A172 (cell line): ENCODE measurements at regions not wholly inside any gene's neighbourhood (a gene's known extent, or its start where the extent isn't known, plus 50 kb on each side); places are given as distances from the start of the nearest gene placed in this dataset.

Experiments used
- DNase-seq: peaks from one replicate; pipeline ENCODE4 v3.0.0-alpha.2; 2015; ENCODE audit warnings: low spot score

DNA sequence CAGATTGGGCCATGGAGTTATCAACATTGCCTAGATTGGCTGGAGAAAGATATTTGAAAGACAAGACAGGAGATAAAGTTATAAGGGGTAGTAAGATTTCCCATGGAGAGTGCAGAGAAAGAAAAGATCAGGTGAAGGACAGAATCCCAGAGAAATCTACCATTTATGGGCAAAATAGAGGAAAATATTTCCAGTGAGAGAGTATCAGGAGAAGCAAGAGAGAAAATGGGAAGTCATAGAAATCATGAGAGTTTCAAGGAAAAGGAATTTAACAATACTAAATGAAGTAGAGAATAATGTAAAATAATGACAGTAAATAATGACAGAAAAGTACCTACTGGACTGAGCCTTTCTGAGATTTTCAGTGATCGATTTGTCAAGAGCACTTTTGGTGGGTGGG lies 447.6 kb upstream of the CHST9 start:
- DNase-seq, result no peak

DNA sequence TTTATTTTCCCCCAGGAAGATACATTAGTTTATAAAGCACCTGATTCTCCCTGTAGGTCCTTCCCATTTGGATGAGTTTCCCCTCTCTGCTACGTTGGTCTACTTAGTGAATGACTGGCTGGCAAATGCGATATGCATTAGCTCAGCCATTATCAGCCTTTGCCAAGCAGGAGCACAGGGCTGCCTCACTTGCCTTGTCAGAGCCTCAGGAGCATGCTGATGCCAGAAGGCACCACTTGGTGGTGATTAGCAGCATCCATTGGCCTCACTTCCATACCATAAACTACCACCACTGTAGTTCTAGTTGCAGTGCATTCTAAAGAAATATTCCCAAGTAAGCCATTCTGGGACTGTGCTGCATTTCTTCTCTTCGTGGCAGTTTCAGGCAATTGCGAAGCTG lies 442.8 kb upstream of the CHST9 start:
- DNase-seq, result no peak

DNA sequence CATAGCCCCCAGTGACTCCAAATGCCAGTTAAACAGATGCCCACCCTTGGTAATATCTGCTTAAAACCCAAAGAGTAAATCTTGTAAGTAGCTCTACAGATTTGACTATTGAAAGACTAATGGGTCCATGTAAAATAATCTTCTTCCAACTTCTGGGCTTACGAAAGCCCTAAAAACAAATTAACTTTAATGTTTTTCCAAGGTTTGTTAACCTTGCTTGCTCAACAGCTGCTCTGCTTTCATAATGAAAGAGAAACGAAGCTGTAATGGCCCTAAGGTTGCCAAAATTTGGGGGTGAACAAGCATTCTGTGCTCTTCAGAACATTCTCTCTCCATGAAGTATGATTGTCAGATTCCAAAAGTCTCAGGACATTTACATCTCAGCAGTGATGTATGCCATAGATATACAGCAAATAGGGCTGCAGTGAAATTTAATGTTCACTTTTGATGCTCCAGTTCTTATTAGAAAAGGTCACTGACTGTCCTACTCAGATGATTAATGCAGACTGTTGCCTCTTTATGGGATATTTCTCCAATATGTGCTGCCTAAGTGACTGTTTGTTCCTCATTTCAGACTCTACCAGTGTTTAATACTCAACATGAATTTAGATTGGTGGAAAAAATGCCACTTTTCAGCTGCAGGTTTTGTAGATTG lies 436.3 kb upstream of the CHST9 start:
- no peak for DNase-seq

DNA sequence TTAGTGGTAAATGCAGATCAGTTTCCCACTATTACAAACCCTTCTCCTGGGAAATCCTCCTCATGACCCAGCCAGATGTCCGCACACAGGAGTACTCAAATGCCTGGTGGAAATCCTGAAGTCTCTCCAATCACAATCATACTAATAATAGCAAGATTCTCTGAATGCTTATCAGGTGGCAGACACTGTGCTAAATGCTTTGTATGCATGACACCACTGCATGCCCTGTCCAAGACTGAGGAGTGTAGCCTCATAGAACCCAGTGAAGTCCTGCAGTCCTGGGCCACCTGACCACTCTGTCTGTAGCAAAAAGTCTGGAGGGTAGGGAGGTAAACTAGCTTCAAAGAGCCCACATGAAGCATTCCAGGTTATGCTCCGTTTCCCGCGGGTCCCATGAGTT lies 434.8 kb upstream of the CHST9 start:
- no peak for DNase-seq

DNA sequence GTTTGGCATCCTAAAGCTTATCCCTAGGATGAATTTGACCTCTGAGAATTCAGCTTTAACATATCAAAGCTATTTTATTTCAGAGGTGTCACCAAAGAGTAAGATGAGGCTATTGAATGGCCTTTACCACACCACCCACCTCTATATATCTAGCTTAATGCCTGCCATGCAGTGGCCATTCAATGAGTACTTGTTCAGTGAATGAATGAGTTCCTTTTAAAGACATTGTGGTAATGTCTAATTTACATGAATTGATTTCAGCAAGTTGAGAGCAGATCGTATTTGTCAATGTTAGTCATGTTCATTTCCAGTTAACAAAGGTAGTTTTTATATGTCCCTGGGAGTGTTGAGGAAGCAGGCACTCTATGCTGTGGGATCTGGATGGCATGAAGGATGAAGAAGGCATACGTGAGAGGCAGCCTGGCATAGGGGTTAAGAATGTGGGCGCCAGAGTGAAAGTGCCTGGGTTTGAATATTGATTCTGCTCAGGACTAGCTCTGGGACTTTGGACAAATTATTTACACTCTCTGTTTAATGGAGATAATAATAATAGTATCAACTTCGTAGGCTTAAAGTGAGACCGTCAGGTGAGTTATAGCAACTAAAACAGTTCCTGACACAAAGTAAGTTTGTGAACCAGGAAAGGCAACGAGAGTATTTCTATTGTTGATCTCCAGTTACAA lies 434.1 kb upstream of the CHST9 start:
- no peak for DNase-seq

DNA sequence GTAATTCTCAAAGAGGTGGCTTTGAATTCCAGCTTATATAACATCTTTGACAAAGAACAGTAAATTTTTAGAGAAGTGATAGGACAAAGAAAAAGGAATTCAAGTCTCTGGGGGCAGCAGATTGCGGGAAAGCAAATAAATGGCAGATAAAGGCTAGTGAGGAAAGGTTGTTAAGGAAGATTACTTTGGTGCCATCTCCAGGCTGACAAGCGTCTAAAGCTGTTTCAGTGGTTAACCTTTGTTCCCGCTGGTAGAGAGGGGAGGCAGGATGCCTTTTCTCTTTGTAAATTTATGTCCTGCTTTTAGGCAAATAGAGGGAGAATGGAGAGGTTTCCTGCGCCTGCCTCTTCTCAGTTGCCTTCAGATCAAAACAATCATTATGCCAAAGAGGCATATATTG lies 431.2 kb upstream of the CHST9 start:
- no peak for DNase-seq

DNA sequence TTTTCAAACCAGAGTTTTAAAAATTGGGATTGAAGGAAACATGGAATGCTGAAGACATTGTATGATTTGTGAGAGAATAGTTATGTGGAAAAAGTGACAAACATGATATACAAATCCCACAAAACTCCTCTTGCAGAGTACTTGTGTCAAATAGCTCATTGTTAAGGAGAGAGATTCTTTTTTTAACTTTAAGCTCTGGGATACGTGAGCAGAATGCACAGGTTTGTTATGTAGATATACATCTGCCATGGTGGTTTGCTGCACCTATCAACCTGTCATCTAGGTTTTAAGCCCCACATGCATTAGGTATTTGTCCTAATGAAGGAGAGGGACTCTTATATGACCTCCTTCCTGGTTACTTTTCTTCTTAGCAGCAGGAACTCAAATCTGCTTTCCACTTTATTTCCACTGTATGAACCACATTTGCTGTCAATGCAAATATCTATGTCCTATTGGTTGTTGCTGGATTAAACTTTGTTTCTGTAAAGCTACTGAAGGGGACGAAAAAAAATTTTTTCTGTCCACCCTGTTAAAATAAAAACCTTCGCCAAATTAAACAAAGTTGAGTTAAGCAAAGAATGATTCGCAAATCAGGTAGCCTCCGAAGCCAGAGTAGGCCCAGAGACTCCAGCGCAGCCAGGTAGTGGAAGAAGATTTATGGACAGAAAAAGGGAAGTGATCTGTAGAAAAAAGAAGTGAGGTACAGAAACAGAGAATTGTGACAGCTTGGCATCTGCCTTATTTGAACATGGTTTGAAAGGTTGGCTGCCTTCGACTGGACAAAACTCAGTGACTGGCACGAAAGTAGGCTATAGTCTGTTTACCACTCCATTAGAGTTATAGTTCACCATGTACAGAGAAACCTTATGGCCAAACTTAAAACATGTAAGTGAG lies 430.1 kb upstream of the CHST9 start:
- no peak for DNase-seq

DNA sequence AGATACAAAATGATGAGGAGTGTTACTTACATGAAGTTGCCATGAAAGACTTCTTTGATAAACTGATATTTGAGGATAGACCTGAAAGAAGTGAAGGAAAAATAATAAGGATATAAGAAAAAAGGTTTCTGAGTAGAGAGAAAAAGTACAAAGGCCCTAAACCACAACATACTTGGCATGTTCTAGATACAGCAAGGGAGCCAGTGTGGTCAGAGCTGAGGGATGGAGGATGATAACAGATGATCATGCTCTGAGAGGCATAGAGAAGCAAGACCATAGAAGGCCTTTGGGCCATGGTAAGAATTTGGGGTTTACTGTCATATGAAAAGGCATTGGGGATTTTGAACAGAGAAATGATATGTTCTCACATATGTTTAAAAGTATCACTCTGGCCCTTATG lies 424.1 kb upstream of the CHST9 start:
- DNase-seq, result no peak

DNA sequence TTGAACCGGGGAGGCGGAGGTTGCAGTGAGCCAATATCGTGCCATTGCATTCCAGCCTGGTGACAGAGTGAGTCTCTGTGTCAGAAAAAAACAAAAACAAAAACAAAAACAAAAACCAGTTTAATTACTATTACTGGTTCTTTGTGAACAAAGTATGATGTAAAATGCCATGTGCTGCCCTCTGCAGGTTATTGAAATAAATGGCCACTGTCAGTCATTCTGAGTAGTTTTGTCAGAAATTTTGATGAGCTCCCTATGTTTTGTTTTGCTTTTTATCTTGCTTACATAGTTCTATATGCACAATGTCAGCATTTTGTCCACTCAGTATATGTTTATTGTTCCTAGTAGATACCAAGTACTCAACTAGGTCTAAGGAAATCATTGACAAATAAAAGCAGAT lies 423.6 kb upstream of the CHST9 start:
- DNase-seq, result no peak

DNA sequence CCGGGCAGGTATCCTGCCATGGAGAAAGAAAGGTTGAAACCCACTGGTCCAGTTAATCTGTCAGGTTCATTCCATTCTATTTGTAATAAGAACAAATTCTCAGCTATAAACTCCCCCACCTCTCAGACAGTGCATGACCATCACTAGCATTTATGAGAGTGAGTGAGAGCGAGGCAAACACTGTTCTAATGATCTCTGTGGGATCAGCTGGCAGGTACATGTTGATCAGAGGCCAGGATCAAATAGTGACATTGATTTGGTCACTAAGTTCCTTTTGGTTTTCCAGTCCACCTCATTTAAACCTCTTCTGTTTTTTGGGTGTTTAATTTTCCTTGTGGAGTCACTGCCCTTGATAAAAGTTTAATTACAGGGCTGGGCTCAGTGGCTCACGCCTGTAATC lies 423.1 kb upstream of the CHST9 start:
- no peak for DNase-seq

DNA sequence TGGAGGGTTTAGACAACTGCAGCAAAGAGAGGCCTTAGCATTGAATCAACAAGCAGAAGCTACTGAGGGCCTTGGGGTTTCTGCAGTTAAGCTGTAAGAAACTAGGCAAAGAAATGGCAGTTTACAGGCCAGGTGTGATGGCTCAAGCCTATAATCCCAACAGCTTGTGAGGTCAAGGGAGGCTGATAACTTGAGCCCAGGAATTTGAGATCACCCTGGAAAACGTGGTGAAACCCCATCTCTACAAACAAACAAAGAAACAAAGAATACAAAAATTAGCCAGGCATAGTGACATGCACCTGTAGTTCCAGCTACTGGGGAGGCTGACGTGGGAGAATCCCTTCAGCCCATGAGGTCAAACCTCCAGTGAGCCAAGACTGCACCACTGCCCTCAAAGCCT lies 421.6 kb upstream of the CHST9 start:
- no peak for DNase-seq

DNA sequence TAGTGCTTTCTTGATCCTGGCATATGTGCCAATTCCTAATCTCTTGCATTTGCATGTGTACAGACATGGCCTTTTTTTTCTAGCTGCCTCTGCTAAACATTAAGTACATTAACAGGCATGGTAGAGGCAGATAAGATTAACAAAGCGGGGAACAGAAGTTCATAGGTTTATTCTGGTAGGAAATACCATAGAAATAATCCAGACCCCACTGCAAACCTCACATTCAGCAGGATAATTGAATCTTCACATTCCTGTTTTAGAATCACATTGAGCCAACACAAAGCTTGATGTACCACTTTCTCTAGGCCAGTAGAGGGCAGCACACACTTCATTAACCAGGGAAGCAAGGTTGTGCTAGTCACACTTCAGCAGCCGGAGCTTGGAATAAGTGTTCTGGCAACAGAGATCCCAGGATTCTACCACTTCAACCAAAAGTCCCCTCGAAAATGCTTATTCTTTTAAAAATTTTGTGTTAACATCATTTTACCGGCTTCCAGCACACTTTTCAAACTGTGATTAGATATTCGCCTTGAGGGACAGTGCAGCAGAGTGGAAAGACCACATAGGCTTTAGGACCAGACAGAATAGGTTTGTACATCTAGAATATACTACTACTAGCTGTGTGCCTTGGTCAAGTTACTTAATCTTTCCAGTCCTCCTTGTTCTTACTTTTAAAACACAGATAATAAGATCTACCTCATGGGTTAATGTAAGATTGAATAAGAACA lies 420.2 kb upstream of the CHST9 start:
- DNase-seq, result peak; percentile 79

DNA sequence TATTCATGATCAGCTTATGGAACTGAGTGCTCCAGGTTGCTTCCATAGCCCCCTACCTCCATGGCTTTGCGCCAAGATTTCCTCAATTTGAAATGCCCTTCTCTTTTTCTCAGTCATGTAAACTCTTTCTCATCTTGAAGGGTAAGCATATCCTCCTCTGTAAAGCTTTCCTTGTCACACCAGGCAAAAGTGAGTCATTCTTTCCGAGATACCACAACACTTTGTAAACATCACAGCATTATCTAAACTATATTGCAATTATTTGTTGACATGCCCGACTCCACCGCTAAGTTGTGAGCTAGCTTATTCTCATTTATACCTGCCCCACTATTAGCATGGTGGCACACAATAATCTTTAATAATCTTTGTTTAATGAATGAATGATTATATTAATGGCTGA lies 419.5 kb upstream of the CHST9 start:
- DNase-seq, result peak; percentile 25

DNA sequence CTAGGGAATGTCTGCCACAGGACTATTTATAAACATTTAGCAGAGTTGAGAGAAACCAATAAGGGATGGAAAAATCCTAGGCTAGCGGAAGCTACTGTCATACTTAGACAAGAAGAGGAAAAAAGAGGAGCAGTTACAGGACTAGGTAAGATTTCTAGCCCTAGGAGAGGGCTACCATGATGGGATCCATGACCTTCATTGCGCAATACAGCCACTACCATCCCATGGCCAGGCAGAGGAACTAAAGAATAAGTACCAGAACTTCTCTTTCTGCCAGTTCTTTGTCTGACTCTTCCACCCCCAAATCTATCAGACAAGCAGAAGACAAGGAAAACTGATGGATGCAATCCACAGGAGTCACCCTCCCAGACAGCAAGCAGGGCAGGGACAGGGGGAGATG lies 417.0 kb upstream of the CHST9 start:
- DNase-seq, result no peak

DNA sequence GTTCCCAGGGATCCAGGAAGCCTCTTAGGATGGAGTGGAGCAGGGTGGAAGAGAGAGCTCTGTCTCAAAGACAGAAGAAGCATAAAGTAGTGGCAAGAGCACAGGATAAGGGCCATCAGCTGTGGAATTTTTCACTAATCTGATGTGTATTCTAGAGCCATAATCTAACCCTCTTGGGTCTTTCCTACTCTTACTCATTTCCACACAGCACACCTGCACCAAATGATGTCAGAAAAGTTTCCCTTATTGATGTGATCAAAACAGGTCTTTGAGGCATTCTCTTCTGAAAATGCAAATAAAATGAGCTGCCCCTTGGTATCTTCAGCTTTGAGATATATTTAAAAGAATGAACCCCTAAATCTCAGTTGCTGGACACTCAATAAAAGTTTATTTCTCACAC lies 415.1 kb upstream of the CHST9 start:
- no peak for DNase-seq

DNA sequence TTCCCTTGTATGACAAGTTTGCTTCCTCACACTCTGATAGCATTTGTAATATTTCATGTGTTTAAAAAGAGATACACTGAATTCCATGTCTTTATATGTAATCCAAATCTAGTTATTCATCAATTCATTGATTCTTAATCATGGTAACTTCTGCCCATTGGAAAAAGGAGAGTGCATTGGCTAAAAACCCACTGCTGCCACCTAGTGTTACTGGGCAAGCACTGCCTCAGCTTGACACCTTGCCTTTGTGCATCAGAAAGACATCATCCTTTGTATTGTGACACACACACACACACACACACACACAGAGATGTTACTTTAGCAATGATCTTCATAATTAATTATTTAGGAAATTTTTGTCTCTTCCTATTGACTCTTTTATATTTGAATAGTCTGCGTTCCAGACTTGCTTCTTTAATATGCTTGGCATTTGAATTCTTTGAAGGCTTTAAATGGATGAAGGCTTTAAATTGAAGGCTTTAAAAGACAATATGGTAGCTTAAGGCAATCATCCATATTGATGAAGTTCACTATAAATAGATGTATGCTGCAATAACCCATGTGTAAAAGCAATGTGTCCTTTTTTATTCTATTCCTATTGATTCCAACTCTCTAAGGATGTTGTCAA lies 414.2 kb upstream of the CHST9 start:
- DNase-seq, result peak; percentile 33

DNA sequence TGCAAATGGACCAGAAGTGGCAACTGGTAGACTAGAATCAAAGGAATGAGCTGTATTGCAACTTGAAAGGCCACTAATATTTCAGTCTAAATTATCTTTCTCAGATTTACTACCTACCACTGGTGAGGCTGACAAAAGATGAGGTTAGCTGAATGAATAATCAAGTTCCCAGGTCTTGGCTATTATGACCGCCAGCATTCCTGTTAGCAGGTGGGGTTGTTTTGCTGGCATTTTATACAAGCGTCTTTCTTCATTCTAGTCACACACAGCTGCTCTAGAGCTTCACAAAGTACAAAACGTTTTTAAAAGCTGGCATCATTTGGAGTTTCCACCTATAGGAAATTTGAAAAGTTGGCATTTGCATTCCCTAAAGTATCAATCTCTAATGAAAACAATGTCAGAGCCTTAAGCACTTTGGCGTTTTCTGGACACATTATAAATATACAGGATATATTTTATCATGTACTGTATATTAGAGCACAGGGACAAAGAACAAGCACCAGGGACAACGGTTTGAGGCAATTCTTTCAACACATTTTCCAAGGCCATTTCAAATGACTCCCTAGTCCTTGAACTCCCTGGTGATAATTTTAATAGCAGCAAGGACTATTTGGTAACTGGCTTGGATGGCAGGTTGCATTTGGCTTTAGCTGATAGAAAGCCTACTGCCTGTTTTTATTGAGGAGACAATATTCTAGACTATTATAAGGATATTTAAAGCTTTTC lies 410.2 kb upstream of the CHST9 start:
- DNase-seq, result no peak

DNA sequence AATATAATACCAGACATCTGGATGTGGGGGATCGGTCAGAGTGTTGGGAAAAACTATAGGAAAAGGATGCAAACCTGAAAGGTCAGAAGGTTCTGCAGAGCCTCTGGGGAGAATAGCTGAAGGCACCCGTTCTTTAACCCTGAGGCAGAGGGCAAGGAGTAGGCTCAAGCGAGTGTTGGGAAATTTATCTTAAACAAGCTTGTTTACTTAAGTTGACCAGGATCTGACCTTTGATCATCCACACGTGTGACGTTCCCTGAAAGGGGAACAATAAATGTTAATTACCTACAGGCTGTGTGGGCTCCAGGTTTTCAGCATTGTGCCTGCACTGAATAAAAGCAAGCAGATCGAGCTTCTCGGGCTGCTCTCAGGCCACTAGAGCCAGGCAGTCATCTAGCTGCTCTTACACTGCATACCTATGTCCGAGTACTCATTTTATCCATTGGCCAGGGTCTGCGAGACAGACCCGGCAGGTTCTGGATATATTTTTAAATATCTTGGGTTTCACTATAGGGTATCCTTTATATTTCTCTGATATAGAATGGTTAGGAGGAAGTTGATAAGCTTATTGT lies 400.6 kb upstream of the CHST9 start:
- no peak for DNase-seq

DNA sequence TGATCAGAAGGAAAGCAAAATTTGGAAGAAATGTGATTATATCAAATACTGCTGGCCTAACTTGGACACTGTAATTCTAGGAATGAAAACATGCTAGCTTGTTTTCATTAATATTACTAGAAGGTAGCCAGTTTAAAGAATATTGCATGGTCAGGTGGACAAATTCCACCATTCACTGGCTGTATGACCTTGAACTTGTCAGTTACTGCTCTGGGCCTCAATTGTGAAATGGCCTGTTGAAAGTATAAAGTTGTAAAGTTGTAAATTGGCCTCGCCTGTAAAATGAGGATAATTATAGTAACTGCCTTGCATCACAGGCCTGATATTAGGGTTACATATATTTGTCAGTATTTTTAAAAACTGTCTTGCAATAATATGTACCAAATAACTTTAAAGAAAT lies 398.4 kb upstream of the CHST9 start:
- DNase-seq, result no peak

DNA sequence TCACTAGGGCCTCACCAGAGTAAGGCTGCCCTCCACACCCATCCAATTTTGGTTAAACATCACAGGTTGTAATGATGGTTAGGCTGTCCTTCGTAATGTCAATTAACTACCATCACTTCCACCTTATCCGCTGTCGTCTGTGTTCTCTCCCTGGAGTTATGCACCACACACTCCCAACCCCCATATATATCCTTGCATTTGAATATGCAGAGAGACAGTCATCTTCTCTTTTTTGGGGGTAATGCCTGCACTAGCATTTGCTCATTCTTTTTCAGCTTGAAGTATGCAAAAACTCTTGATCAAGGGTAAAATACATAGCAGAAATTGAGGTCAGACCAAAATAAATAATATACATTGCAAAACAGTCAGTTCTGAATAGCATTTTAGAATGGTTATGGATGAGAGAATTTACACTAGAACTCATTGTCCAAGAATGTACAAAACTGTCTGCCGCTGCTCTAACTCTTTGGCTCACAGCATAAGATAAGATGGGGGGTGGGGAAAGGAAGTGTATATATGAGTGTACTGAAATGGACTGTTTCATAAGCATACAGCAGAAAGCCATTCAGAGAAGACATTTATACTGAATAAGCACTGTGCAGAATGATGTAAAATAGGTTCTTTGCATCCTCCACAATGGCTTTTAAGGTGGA lies 397.8 kb upstream of the CHST9 start:
- no peak for DNase-seq
